ENCODE measurements at regions not wholly inside any gene's neighbourhood (a gene's known extent, or its start where the extent isn't known, plus 50 kb on each side); places are given as distances from the start of the nearest gene placed in this dataset.

- no peaks in the 10 kb centered on the region for H3K36me3 ChIP-seq
- TF ChIP-seq, protein P1, sequence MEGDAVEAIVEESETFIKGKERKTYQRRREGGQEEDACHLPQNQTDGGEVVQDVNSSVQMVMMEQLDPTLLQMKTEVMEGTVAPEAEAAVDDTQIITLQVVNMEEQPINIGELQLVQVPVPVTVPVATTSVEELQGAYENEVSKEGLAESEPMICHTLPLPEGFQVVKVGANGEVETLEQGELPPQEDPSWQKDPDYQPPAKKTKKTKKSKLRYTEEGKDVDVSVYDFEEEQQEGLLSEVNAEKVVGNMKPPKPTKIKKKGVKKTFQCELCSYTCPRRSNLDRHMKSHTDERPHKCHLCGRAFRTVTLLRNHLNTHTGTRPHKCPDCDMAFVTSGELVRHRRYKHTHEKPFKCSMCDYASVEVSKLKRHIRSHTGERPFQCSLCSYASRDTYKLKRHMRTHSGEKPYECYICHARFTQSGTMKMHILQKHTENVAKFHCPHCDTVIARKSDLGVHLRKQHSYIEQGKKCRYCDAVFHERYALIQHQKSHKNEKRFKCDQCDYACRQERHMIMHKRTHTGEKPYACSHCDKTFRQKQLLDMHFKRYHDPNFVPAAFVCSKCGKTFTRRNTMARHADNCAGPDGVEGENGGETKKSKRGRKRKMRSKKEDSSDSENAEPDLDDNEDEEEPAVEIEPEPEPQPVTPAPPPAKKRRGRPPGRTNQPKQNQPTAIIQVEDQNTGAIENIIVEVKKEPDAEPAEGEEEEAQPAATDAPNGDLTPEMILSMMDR (IDR thresholded peaks at IDR 0.05): no peak
- no peaks in the 10 kb centered on the region for H3K9me3 ChIP-seq
- peaks cover 8% of the 10 kb centered on the region for H3K27me3 ChIP-seq
- no peaks in the 10 kb centered on the region for H3K4me1 ChIP-seq (ENCODE audit: control insufficient read depth in 1 of 2, insufficient read depth in 1 of 2, low read depth in 1 of 2, low read length in 1 of 2)
- H3K4me3 ChIP-seq (ENCODE audit: low read depth in 1 of 2, low read length in 1 of 2): no peak overlapping the region
- no peak overlapping the region for H3K27ac ChIP-seq
These were observed 556.6 kb upstream of the RGMA start for GRCh38 chr15:93645594-93645993.

- no peak overlapping the region for H3K27ac ChIP-seq
- no peaks in the 10 kb centered on the region for H3K4me1 ChIP-seq (ENCODE audit: control insufficient read depth in 1 of 2, insufficient read depth in 1 of 2, low read depth in 1 of 2, low read length in 1 of 2)
- TF ChIP-seq, protein P1 (IDR thresholded peaks at IDR 0.05): no peak
- H3K27me3 ChIP-seq: peaks cover 8% of the 10 kb centered on the region
- no peaks in the 10 kb centered on the region for H3K36me3 ChIP-seq
- H3K4me3 ChIP-seq (ENCODE audit: low read depth in 1 of 2, low read length in 1 of 2): no peak overlapping the region
- H3K9me3 ChIP-seq: no peaks in the 10 kb centered on the region
These were observed 555.6 kb upstream of the RGMA start for GRCh38 chr15:93644595-93644994.

- no peaks in the 10 kb centered on the region for H3K4me1 ChIP-seq (ENCODE audit: control insufficient read depth in 1 of 2, insufficient read depth in 1 of 2, low read depth in 1 of 2, low read length in 1 of 2)
- H3K9me3 ChIP-seq: no peaks in the 10 kb centered on the region
- H3K4me3 ChIP-seq (ENCODE audit: low read depth in 1 of 2, low read length in 1 of 2): no peak overlapping the region
- no peaks in the 10 kb centered on the region for H3K36me3 ChIP-seq
- H3K27me3 ChIP-seq: peaks cover 8% of the 10 kb centered on the region
- H3K27ac ChIP-seq: no peak overlapping the region
- TF ChIP-seq, protein P1 (IDR thresholded peaks at IDR 0.05): no peak
These were observed 551.5 kb upstream of the RGMA start for GRCh38 chr15:93640411-93640962.

DNA sequence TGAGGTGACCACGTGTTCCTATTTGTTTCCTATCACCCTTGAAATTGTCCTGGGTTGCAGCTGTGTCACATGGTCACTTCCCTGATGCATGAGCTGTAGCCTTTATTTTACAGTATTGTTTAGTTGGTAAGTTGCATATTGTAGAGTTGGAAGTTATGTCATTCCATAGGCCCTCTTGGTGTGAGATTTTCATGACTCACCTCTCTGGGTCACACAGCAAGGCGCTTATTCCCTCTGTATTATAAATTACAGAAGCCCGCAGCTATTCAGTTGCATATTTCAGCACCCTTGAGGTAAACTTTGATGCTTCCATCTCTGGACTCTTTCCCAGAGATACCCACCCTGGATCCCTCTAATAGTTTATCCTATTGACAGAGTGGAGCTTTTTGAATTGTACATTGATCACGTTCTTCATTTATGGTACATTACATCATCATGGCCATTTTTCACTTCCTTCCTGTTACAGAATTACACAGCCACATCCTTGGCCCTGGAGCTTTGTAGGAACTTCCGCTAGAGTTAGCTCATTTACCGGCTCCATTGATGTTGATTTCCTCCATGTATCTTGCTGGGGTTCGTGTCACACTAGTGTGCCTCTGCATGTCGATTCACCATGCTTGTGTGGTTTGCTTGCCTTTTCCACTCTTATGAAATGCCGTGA lies 543.1 kb upstream of the RGMA start:
- H3K9me3 ChIP-seq: no peaks in the 10 kb centered on the region
- no peaks in the 10 kb centered on the region for H3K4me1 ChIP-seq (ENCODE audit: control insufficient read depth in 1 of 2, insufficient read depth in 1 of 2, low read depth in 1 of 2, low read length in 1 of 2)
- no peak overlapping the region for H3K27ac ChIP-seq
- no peaks in the 10 kb centered on the region for H3K36me3 ChIP-seq
- TF ChIP-seq, protein P1 (IDR thresholded peaks at IDR 0.05): no peak
- no peaks in the 10 kb centered on the region for H3K27me3 ChIP-seq
- no peak overlapping the region for H3K4me3 ChIP-seq (ENCODE audit: low read depth in 1 of 2, low read length in 1 of 2)

DNA sequence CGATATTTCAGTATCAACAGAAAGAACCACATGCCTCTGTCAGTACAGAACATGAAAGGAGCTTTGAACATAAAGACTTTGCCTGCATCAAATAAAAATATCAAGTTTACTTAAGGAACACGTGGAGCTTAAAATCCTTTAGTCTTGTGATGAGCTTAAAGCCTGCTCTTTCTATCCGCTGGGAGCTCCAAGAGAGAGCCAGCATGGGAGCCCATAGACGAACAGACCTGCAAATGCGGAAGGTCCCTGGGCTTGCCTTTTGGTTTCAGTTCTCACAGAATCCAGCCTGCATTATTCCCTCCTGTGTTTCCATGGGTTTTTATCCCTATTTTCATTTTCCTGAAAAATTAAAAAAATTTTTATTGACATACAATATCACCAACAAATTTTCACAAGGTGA lies 530.6 kb upstream of the RGMA start:
- TF ChIP-seq, protein P1 (IDR thresholded peaks at IDR 0.05): no peak
- Histone ChIP-seq H3K27me3 (peaks cover 19% of the 10 kb centered on the region), H3K36me3 (no peaks in the 10 kb centered on the region), H3K4me1 (ENCODE audit: control insufficient read depth in 1 of 2, insufficient read depth in 1 of 2, low read depth in 1 of 2, low read length in 1 of 2) (no peaks in the 10 kb centered on the region), H3K9me3 (no peaks in the 10 kb centered on the region), H3K27ac (no peak overlapping the region), H3K4me3 (ENCODE audit: low read depth in 1 of 2, low read length in 1 of 2) (no peak overlapping the region)

Data from neutrophil (primary cell).